H9 (cell line): ENCODE measurements at regions not wholly inside any gene's neighbourhood (a gene's known extent, or its start where the extent isn't known, plus 50 kb on each side); places are given as distances from the start of the nearest gene placed in this dataset.

Source experiments
- DNase-seq: peaks from one replicate; pipeline ENCODE4 v3.0.0-alpha.2; 2017
- H2AFZ ChIP-seq: one replicate; pipeline ENCODE4 v1.6.1; 2013; ENCODE audit warnings: mild to moderate bottlenecking, low read length, control low read depth, moderate library complexity
- H2AK5ac ChIP-seq: 2 replicates; pipeline ENCODE4 v1.6.1; 2013; ENCODE audit warnings: low read length, control low read depth, mixed read lengths; ENCODE audit not compliant: insufficient read length
- H2BK120ac ChIP-seq: one replicate; pipeline ENCODE4 v1.6.1; 2013; ENCODE audit warnings: low read depth, mild to moderate bottlenecking, low read length, control low read depth, inconsistent platforms; ENCODE audit not compliant: poor library complexity, severe bottlenecking
- H2BK12ac ChIP-seq: 2 replicates; pipeline ENCODE4 v1.6.1; 2013; ENCODE audit warnings: low read length, control low read depth, mixed read lengths, low read depth; ENCODE audit not compliant: insufficient read length
- H2BK15ac ChIP-seq: 2 replicates; pipeline ENCODE4 v1.6.1; 2013; ENCODE audit warnings: low read depth, low read length, control low read depth
- H2BK20ac ChIP-seq: one replicate; pipeline ENCODE4 v1.6.1; 2013; ENCODE audit warnings: low read depth, mild to moderate bottlenecking, low read length, control low read depth, inconsistent platforms; ENCODE audit not compliant: poor library complexity, severe bottlenecking
- H2BK5ac ChIP-seq: 2 replicates; pipeline ENCODE4 v1.6.1; 2013; ENCODE audit warnings: low read length, control low read depth, mixed read lengths; ENCODE audit not compliant: insufficient read length
- H3K14ac ChIP-seq: 2 replicates; pipeline ENCODE4 v1.6.1; 2013; ENCODE audit warnings: low read length, control low read depth; ENCODE audit not compliant: insufficient read depth
- H3K18ac ChIP-seq: 2 replicates; pipeline ENCODE4 v1.6.1; 2013; ENCODE audit warnings: low read depth, mild to moderate bottlenecking, mixed read lengths, low read length, control low read depth; ENCODE audit not compliant: insufficient read length
- H3K23ac ChIP-seq: 2 replicates; pipeline ENCODE4 v1.6.1; 2013; ENCODE audit warnings: low read length, control low read depth, mixed read lengths, low read depth; ENCODE audit not compliant: insufficient read length
- H3K23me2 ChIP-seq: 2 replicates; pipeline ENCODE4 v1.6.1; 2013; ENCODE audit warnings: low read depth, mild to moderate bottlenecking, mixed read lengths, low read length, control low read depth; ENCODE audit not compliant: insufficient read length, poor library complexity, severe bottlenecking
- H3K27ac ChIP-seq: 2 replicates; pipeline ENCODE4 v1.5.1; 2013; ENCODE audit warnings: low read length, control low read depth, mixed read lengths, low read depth; ENCODE audit not compliant: insufficient read length
- H3K27me3 ChIP-seq: 2 replicates; pipeline ENCODE4 v1.6.1; 2013; ENCODE audit warnings: low read length, control low read depth, inconsistent platforms; ENCODE audit not compliant: insufficient read depth
- H3K4ac ChIP-seq: 2 replicates; pipeline ENCODE4 v1.6.1; 2013; ENCODE audit warnings: low read depth, mild to moderate bottlenecking, control low read depth, inconsistent platforms, low read length, moderate library complexity
- H3K4me1 ChIP-seq: 2 replicates; pipeline ENCODE4 v1.6.1; 2013; ENCODE audit warnings: low read length, control low read depth, inconsistent platforms; ENCODE audit not compliant: insufficient read depth
- H3K4me2 ChIP-seq: 2 replicates; pipeline ENCODE4 v1.6.1; 2013; ENCODE audit warnings: low read length, control low read depth, mixed read lengths; ENCODE audit not compliant: insufficient read length, insufficient read depth
- H3K56ac ChIP-seq: 2 replicates; pipeline ENCODE4 v1.6.1; 2013; ENCODE audit warnings: low read depth, mild to moderate bottlenecking, mixed read lengths, low read length, control low read depth; ENCODE audit not compliant: insufficient read length
- H3K79me1 ChIP-seq: 2 replicates; pipeline ENCODE4 v1.6.1; 2013; ENCODE audit warnings: low read depth, mild to moderate bottlenecking, moderate library complexity, low read length, control low read depth, inconsistent platforms; ENCODE audit not compliant: insufficient read depth, poor library complexity, severe bottlenecking
- H3K79me2 ChIP-seq: 2 replicates; pipeline ENCODE4 v1.6.1; 2013; ENCODE audit warnings: low read length, control low read depth, inconsistent platforms; ENCODE audit not compliant: insufficient read depth
- H3K9ac ChIP-seq: 2 replicates; pipeline ENCODE4 v1.6.1; 2013; ENCODE audit warnings: low read length, control low read depth, mixed read lengths; ENCODE audit not compliant: insufficient read length; ENCODE audit errors: extremely low read depth
- H3K9me3 ChIP-seq: one replicate; pipeline ENCODE4 v1.6.1; 2013; ENCODE audit warnings: low read depth, low read length, inconsistent platforms; ENCODE audit not compliant: control insufficient read depth
- H3T11ph ChIP-seq: one replicate; pipeline ENCODE4 v1.6.1; 2013; ENCODE audit warnings: mild to moderate bottlenecking, low read length, control low read depth, inconsistent platforms
- H4K20me1 ChIP-seq: one replicate; pipeline ENCODE4 v1.6.1; 2013; ENCODE audit not compliant: control insufficient read depth, insufficient read length, insufficient read depth
- H4K5ac ChIP-seq: 2 replicates; pipeline ENCODE4 v1.6.1; 2013; ENCODE audit warnings: low read depth, mild to moderate bottlenecking, mixed read lengths, low read length, control low read depth; ENCODE audit not compliant: insufficient read length
- H4K8ac ChIP-seq: replicated peaks from 2 replicates; pipeline ENCODE4 v1.6.1; 2013; ENCODE audit warnings: low read length, control low read depth, mixed read lengths, low read depth; ENCODE audit not compliant: insufficient read length
- H4K91ac ChIP-seq: 2 replicates; pipeline ENCODE4 v1.6.1; 2013; ENCODE audit warnings: low read depth, mild to moderate bottlenecking, moderate library complexity, mixed read lengths, low read length, control low read depth; ENCODE audit not compliant: insufficient read length
- H3K27ac Mint-ChIP-seq, 3 experiments: 2 replicates in 2 of 3; 3 replicates in 1 of 3; pipeline ENCODE4 v1.8.0; 2020 to 2021; ENCODE audit warnings: mixed read lengths in 3 of 3, mild to moderate bottlenecking in 1 of 3, moderate library complexity in 1 of 3
- H3K27me3 Mint-ChIP-seq: 2 replicates; pipeline ENCODE4 v1.8.0; 2021; ENCODE audit warnings: low read depth, mild to moderate bottlenecking, moderate library complexity, mixed read lengths
- H3K36me3 Mint-ChIP-seq, 3 experiments: 2 replicates in 2 of 3; 3 replicates in 1 of 3; pipeline ENCODE4 v1.8.0; 2020 to 2021; ENCODE audit warnings: low read depth in 3 of 3, mixed read lengths in 3 of 3; ENCODE audit not compliant: insufficient read depth in 1 of 3
- H3K4me1 Mint-ChIP-seq, 2 experiments: 2 replicates each; pipeline ENCODE4 v1.8.0; 2020; ENCODE audit warnings: mixed read lengths in 2 of 2
- H3K4me3 Mint-ChIP-seq, 2 experiments: 2 replicates in 1 of 2; 3 replicates in 1 of 2; pipeline ENCODE4 v1.8.0; 2020 to 2021; ENCODE audit warnings: mild to moderate bottlenecking in 2 of 2, mixed read lengths in 2 of 2, moderate library complexity in 1 of 2
- H3K9me3 Mint-ChIP-seq, 2 experiments: 2 replicates in 1 of 2; 3 replicates in 1 of 2; pipeline ENCODE4 v1.8.0; 2020; ENCODE audit warnings: mild to moderate bottlenecking in 2 of 2, mixed read lengths in 2 of 2, moderate library complexity in 1 of 2
- WGBS: extraction: QIAGEN DNeasy Blood & Tissue Kit; methylation state at CpG from one replicate; pipeline ENCODE4 v1.1.7; 2013; ENCODE audit warnings: missing lambda C conversion rate, low lambda C conversion rate, mixed read lengths; ENCODE audit not compliant: insufficient read length; ENCODE audit errors: extremely low coverage; 5-methylcytosine and 5-hydroxymethylcytosine counted together
- TF ChIP-seq, protein P1 (sequence below): fragments of 200-600 bp; sonication (generic); conservative IDR thresholded peaks from 3 replicates; pipeline ENCODE4 v1.8.0; 2021; ENCODE audit warnings: antibody characterized with exemption, mild to moderate bottlenecking

DNA sequence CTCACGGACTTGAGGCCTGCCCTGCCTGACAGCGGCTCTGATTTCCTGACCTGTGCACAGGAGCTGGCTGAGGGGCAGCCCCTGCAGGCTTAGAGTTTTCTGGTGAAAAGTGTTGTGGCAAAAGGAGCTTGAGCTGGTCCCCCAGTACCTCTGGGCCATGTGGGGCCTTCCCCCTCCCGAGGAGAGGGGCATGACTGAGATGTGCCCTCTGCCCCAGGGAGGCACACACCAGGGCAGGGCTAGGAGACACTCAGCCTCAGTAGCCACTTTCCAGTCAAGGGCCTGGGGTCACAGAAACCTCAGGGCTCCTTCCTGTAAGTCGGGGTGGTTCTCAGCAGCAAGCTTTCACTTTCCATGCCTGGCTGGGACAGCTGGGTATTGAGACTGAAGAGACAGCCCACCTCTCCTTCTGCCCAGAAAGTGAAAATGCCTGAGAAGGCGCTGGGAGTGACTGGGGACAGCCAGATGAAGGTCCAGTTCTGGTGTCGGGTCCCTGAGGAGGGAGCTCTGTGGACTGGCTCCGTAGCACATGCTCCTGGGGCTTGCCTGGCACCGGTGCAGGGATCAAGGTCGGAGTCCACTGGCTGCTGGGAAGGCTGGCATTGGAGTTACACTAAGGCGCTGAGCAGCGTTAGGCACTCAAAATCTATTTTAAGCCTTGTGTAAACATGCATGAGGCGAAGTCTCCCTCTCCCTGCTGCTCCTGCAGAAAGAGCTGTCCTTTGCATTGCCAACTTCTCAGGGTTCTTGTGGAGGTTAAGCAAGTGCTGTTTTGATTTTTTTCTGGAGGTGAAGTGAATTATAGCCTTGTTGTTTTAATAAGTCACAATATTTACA is 394.9 kb downstream of the GADD45G start:
- H2BK120ac ChIP-seq: no peak overlapping the region
- peaks cover 6% of the 10 kb centered on the region; the same call in 1 of the 2 replicates for H3K4me1 ChIP-seq
- H3K56ac ChIP-seq: no peak overlapping the region
- no peaks in the 10 kb centered on the region for H3K9me3 Mint-ChIP-seq
- no peak overlapping the region for H3T11ph ChIP-seq
- no peak overlapping the region for H2AFZ ChIP-seq
- H3K14ac ChIP-seq: 0 out of 2 replicates have a peak overlapping the region, but pooled peaks have one; percentile 40
- H3K27ac ChIP-seq: no peak overlapping the region
- no peak overlapping the region for H3K4me2 ChIP-seq
- TF ChIP-seq, protein P1, sequence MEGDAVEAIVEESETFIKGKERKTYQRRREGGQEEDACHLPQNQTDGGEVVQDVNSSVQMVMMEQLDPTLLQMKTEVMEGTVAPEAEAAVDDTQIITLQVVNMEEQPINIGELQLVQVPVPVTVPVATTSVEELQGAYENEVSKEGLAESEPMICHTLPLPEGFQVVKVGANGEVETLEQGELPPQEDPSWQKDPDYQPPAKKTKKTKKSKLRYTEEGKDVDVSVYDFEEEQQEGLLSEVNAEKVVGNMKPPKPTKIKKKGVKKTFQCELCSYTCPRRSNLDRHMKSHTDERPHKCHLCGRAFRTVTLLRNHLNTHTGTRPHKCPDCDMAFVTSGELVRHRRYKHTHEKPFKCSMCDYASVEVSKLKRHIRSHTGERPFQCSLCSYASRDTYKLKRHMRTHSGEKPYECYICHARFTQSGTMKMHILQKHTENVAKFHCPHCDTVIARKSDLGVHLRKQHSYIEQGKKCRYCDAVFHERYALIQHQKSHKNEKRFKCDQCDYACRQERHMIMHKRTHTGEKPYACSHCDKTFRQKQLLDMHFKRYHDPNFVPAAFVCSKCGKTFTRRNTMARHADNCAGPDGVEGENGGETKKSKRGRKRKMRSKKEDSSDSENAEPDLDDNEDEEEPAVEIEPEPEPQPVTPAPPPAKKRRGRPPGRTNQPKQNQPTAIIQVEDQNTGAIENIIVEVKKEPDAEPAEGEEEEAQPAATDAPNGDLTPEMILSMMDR: no peak
- H4K91ac ChIP-seq: no peak overlapping the region
- no peak overlapping the region for H2BK5ac ChIP-seq
- H3K79me2 ChIP-seq: no peaks in the 10 kb centered on the region
- no peaks in the 10 kb centered on the region for H3K27me3 Mint-ChIP-seq
- no peaks in the 10 kb centered on the region for H3K36me3 Mint-ChIP-seq
- H2BK20ac ChIP-seq: no peak overlapping the region
- H3K4me1 Mint-ChIP-seq: peaks cover 18 to 32% of the 10 kb centered on the region in 2 experiments
- no peaks in the 10 kb centered on the region for H4K20me1 ChIP-seq
- no peak for DNase-seq
- no peak overlapping the region for H4K8ac ChIP-seq
- no peak overlapping the region for H2AK5ac ChIP-seq
- H3K27ac Mint-ChIP-seq: peak overlapping the region in 1 of 3 experiments; percentile 36; a peak in 1 of 7 replicates
- no peaks in the 10 kb centered on the region for H3K27me3 ChIP-seq
- no peak overlapping the region for H3K18ac ChIP-seq
- no peak overlapping the region for H2BK15ac ChIP-seq
- H3K4me3 Mint-ChIP-seq: no peak overlapping the region
- no peaks in the 10 kb centered on the region for H3K79me1 ChIP-seq
- no peaks in the 10 kb centered on the region for H3K9me3 ChIP-seq
- no peaks in the 10 kb centered on the region for H3K23me2 ChIP-seq
- H3K23ac ChIP-seq: no peak overlapping the region
- H4K5ac ChIP-seq: no peak overlapping the region
- WGBS: no CpG with 5 or more reads among the region's 12 CpGs
- H3K9ac ChIP-seq: no peak overlapping the region
- no peak overlapping the region for H3K4ac ChIP-seq
- H2BK12ac ChIP-seq: no peak overlapping the region
